ENCODE measurements at regions not wholly inside any gene's neighbourhood (a gene's known extent, or its start where the extent isn't known, plus 50 kb on each side); places are given as distances from the start of the nearest gene placed in this dataset.

- no peak overlapping the region for H3K4me3 ChIP-seq (ENCODE audit: low read depth, low read length)
- no peak for DNase-seq
- no peaks in the 10 kb centered on the region for H3K36me3 ChIP-seq
- no peaks in the 10 kb centered on the region for H3K9me3 ChIP-seq
- H3K27me3 ChIP-seq = no peaks in the 10 kb centered on the region
- no peak for TF ChIP-seq CTCF (IDR thresholded peaks at IDR 0.05; ENCODE audit: low read depth, low read length)
- H3K4me1 ChIP-seq = peaks cover 16% of the 10 kb centered on the region
These were observed 332.4 kb downstream of the PTEN start for GRCh38 chr10:88195841-88196240.

- Histone ChIP-seq H3K4me1 (peaks cover 16% of the 10 kb centered on the region), H3K4me3 (ENCODE audit: low read depth, low read length) (no peak overlapping the region), H3K36me3 (no peaks in the 10 kb centered on the region), H3K27me3 (no peaks in the 10 kb centered on the region), H3K9me3 (no peaks in the 10 kb centered on the region)
- DNase-seq = no peak
- no peak for TF ChIP-seq CTCF (IDR thresholded peaks at IDR 0.05; ENCODE audit: low read depth, low read length)
These were observed 332.9 kb downstream of the PTEN start for GRCh38 chr10:88196291-88196690.

DNA sequence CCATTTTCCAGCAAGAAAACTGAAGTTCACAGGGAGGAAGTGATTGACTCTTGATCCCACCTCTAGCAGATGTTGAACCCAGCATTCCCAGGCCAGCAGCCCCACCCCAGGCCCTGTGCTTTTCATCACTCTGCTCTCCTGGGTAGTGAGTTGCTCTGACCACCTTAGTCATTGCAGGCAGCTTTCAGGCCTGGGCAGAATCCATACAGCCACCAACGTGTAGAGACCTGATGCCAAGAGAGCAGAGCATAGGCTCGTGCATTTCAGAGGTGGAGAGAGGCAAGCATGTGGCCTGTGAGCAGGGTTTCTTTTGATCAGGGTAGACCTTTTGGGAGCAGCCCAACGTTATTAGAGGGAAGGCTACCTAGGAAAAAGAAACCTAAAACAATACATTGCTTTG, 334.6 kb downstream of the PTEN start:
- Histone ChIP-seq H3K4me3 (ENCODE audit: low read depth, low read length) (no peak overlapping the region), H3K27me3 (no peaks in the 10 kb centered on the region), H3K9me3 (no peaks in the 10 kb centered on the region), H3K4me1 (peaks cover 16% of the 10 kb centered on the region), H3K36me3 (no peaks in the 10 kb centered on the region)
- no peak for TF ChIP-seq CTCF (IDR thresholded peaks at IDR 0.05; ENCODE audit: low read depth, low read length)
- no peak for DNase-seq

DNA sequence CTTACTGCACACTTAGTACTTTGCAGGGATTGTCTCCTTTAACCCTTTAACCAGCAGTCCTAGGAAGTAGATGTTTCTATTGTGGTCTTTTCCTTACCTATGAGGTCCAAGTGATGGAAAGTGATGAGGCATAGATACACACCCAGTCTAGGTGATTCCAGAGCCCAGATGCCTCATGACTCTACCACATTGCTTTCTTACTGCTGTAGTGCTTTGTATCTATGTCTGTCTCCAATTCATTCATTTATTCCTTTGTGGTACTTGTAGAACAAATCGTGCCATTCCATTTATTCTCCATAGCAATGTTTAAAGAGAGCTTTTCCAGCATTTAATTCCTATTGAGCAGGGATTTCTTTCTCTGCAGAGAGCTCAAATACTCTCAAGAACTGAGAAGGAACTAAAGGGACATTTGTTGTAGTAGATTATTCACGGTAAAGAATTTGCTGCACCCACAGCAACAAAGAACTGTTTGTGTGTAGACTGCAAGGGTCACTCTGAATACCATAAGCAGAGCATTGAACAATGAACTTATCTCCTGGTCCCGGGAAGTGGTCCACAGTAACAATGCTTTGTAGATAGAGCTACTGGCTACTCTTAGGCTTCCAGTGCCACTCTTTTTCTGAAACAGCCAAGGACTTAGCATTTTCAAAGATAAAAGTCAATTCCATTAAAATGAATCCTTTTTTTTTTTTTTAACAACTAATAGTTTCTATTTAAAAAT, 337.0 kb downstream of the PTEN start:
- no peak overlapping the region for H3K4me3 ChIP-seq (ENCODE audit: low read depth, low read length)
- peaks cover 9% of the 10 kb centered on the region for H3K4me1 ChIP-seq
- no peaks in the 10 kb centered on the region for H3K27me3 ChIP-seq
- H3K9me3 ChIP-seq = no peaks in the 10 kb centered on the region
- no peaks in the 10 kb centered on the region for H3K36me3 ChIP-seq
- no peak for DNase-seq
- TF ChIP-seq CTCF (IDR thresholded peaks at IDR 0.05; ENCODE audit: low read depth, low read length) = no peak

DNA sequence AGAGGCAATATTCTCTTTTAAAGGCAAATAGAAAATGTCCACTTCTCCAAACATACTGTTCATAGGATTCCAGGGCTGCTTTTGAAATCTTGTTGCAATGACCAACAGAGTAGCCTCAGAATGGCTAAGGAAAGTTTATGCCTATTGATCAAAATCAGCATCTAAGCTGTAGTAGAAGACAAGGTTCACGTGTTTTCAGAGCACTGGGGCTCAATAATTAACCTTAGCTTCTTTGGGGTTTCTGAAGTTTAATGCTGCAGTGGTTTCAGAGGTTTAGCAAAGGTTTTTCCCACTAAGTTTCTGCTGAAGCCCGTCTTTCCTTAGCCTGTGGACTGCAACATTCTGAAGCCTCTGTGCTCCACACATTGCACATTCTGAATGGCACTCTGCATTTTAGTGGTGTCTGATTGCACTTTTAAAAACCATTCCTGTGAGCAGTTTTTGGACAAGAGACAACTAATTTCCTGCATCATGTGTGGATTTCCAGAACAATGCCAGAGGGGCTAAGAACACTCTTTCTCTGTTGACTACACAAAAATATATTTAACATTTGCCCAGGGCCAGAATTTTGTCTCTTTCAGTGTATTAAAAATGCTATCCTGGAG, 342.5 kb downstream of the PTEN start:
- Histone ChIP-seq H3K4me3 (ENCODE audit: low read depth, low read length) (no peak overlapping the region), H3K9me3 (no peaks in the 10 kb centered on the region), H3K27me3 (no peaks in the 10 kb centered on the region), H3K4me1 (peaks cover 9% of the 10 kb centered on the region), H3K36me3 (no peaks in the 10 kb centered on the region)
- DNase-seq = no peak
- no peak for TF ChIP-seq CTCF (IDR thresholded peaks at IDR 0.05; ENCODE audit: low read depth, low read length)

DNA sequence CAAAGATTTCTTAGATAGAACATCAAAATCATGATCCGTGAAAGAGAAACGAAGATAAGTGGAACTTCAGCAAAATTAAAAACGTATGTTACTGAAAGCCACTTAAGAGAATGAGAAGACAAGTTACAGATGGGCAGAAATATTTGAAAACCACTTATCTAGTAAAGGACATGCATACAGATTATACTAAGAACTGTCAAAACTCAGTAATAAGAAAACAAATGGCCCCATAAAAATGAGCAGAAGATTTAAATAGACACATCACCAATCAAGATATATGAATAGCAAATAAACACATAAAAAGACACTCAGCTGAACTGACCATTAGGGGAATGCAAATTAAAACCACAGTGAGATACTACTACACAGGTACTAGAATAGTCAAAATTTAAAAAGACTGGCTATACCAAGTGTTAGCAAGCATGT, 343.7 kb downstream of the PTEN start:
- Histone ChIP-seq H3K4me3 (ENCODE audit: low read depth, low read length) (no peak overlapping the region), H3K9me3 (no peaks in the 10 kb centered on the region), H3K27me3 (no peaks in the 10 kb centered on the region), H3K4me1 (peaks cover 9% of the 10 kb centered on the region), H3K36me3 (no peaks in the 10 kb centered on the region)
- TF ChIP-seq CTCF (IDR thresholded peaks at IDR 0.05; ENCODE audit: low read depth, low read length) = no peak
- no peak for DNase-seq
